Fibroblast of lung (primary cell): ENCODE measurements at regions not wholly inside any gene's neighbourhood (a gene's known extent, or its start where the extent isn't known, plus 50 kb on each side); places are given as distances from the start of the nearest gene placed in this dataset.

Source experiments
- DNase-seq, 2 donors: peaks; one replicate each; pipeline versions ENCODE4 v3.0.0 to v3.0.0-alpha.2; 2010; ENCODE audit warnings: low read depth in 2 of 2
- H2AFZ ChIP-seq: 2 replicates; pipeline ENCODE4 v1.5.1; 2012; ENCODE audit warnings: low read length, control low read depth, inconsistent platforms
- H3K27ac ChIP-seq: 2 replicates; pipeline ENCODE4 v1.5.1; 2011; ENCODE audit warnings: low read length, control low read depth; ENCODE audit not compliant: insufficient read depth
- H3K27me3 ChIP-seq: 2 replicates; pipeline ENCODE4 v1.5.1; 2011; ENCODE audit warnings: mild to moderate bottlenecking, low read length; ENCODE audit not compliant: control insufficient read depth, insufficient read depth
- H3K36me3 ChIP-seq: 2 replicates; pipeline ENCODE4 v1.5.1; 2011; ENCODE audit warnings: low read length; ENCODE audit not compliant: control insufficient read depth, insufficient read depth
- H3K4me1 ChIP-seq: 2 replicates; pipeline ENCODE4 v1.5.1; 2011; ENCODE audit warnings: low read length; ENCODE audit not compliant: control insufficient read depth, insufficient read depth; ENCODE audit errors: extremely low read depth
- H3K4me2 ChIP-seq: 2 replicates; pipeline ENCODE4 v1.5.1; 2011; ENCODE audit warnings: low read length, control low read depth; ENCODE audit not compliant: insufficient read depth; ENCODE audit errors: extremely low read depth
- H3K4me3 ChIP-seq, 4 experiments: fragments of 200-600 bp in 1 of 4; sonication (generic) in 1 of 4; replicated peaks in 1 of 4; 2 replicates each; pipeline ENCODE4 v1.5.1; 2011 to 2016; ENCODE audit warnings: low read length in 4 of 4, low read depth in 3 of 4, mild to moderate bottlenecking in 3 of 4, control low read depth in 2 of 4, inconsistent platforms in 1 of 4, mixed read lengths in 1 of 4; ENCODE audit not compliant: insufficient read depth in 1 of 4; ENCODE audit errors: control extremely low read depth in 1 of 4
- H3K79me2 ChIP-seq: 2 replicates; pipeline ENCODE4 v1.5.1; 2012; ENCODE audit warnings: mild to moderate bottlenecking, low read length, inconsistent platforms; ENCODE audit not compliant: control insufficient read depth, insufficient read depth
- H3K9ac ChIP-seq: 2 replicates; pipeline ENCODE4 v1.5.1; 2011; ENCODE audit warnings: mild to moderate bottlenecking, low read length, control low read depth; ENCODE audit not compliant: insufficient read depth
- H3K9me3 ChIP-seq: 2 replicates; pipeline ENCODE4 v1.5.1; 2012; ENCODE audit warnings: low read depth, low read length; ENCODE audit not compliant: control insufficient read depth, insufficient read depth
- H4K20me1 ChIP-seq: 2 replicates; pipeline ENCODE4 v1.5.1; 2011; ENCODE audit warnings: low read length; ENCODE audit not compliant: control insufficient read depth, insufficient read depth; ENCODE audit errors: extremely low read depth
- EZH2 ChIP-seq: IDR thresholded peaks from 2 replicates; pipeline ENCODE4 v1.5.1; 2012; ENCODE audit warnings: low read length, control low read depth, mild to moderate bottlenecking; ENCODE audit errors: missing control alignments
- TF ChIP-seq, protein P1 (sequence below), 2 donors: IDR thresholded peaks in 1 of 2; conservative IDR thresholded peaks in 1 of 2; 1 replicate in 1 of 2; 2 replicates in 1 of 2; pipeline ENCODE4 v1.5.1; 2011 to 2012; ENCODE audit warnings: low read length in 2 of 2, control low read depth in 1 of 2, inconsistent platforms in 1 of 2, low read depth in 1 of 2, mild to moderate bottlenecking in 1 of 2

DNA sequence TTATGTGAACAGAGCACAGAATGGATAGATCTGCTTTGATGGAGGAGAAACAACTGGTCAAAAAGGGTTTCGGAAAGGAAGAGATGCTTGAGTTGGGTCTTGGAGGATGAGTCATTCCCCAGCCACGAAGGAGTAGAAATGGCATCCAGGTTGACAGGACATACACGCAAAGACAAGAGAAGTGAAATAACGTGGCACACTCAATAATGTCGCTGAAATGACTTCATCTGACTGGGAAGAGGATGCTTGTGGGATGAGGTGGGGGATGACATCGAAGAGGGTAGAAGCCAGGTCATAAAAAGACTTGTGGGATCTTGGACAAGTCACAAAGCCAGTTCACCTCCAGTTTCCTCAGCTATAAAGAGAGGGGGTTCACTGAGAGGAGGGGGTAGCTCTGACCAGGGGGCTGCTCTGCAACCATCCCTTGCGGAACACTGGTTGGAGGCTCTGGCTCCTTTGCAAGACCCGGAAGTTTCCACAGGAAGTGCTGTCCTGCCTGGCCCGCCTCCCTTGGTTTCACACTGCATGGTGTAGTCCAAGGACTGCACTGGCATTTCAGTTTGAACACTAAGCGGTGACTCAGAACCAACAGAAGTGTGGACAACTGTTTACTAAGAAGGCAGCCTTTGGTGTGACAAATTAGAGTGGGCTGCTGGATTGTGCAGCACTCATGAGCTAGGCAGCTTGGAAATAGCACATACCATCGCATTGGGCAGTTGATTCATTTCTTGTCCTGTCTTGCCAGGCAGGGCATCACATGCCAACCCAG, 189.9 kb upstream of the ADO start:
- Histone ChIP-seq H3K9me3 (no peaks in the 10 kb centered on the region), H3K79me2 (no peaks in the 10 kb centered on the region), H3K36me3 (no peaks in the 10 kb centered on the region), H3K27me3 (no peaks in the 10 kb centered on the region), H3K4me2 (no peak overlapping the region), H3K4me3 (no peak overlapping the region), H2AFZ (no peak overlapping the region), H4K20me1 (no peaks in the 10 kb centered on the region), H3K27ac (no peak overlapping the region), H3K9ac (no peak overlapping the region), H3K4me1 (peaks cover 5% of the 10 kb centered on the region)
- peak; percentile 31 to 86 for DNase-seq
- TF ChIP-seq, protein P1, sequence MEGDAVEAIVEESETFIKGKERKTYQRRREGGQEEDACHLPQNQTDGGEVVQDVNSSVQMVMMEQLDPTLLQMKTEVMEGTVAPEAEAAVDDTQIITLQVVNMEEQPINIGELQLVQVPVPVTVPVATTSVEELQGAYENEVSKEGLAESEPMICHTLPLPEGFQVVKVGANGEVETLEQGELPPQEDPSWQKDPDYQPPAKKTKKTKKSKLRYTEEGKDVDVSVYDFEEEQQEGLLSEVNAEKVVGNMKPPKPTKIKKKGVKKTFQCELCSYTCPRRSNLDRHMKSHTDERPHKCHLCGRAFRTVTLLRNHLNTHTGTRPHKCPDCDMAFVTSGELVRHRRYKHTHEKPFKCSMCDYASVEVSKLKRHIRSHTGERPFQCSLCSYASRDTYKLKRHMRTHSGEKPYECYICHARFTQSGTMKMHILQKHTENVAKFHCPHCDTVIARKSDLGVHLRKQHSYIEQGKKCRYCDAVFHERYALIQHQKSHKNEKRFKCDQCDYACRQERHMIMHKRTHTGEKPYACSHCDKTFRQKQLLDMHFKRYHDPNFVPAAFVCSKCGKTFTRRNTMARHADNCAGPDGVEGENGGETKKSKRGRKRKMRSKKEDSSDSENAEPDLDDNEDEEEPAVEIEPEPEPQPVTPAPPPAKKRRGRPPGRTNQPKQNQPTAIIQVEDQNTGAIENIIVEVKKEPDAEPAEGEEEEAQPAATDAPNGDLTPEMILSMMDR (conservative IDR thresholded peaks at IDR 0.05 in 1 of 2, IDR thresholded peaks at IDR 0.05 in 1 of 2; ENCODE audit: low read depth in 1 of 2, low read length in 2 of 2), result no peak
- TF ChIP-seq EZH2, result no peak

DNA sequence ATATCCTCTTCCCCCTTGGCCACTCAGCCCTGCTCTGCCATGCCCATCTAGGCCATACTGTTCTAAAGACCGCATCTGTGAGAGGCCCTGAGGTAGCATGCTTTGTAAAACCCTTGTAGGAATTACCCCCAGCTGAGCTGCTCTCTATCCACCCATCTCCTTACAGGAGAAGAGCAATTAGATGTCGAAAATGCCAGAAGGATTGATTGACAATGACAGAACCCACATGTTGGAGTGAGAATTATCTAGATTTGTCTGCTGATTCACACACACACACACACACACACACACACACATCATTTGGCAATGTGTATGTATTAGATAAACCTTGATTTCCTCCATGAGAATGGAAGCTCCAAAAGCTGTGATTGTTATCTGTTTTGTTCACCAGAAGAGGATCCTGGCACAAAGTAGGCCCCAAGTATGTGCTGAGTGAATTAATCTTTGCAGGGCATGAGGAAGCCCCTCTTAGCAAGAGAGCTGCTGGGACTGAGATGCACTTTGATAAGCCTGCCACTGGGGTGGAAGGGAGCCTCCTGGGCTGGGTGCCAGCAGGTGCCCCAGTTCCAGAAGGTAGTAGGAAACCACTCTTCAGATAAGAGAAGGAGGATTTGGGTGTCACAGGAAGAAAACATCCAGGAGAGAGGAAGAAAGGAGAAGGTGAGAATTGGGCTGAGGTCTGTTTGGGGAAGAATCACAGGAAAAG, 187.5 kb upstream of the ADO start:
- no peaks in the 10 kb centered on the region for H3K9me3 ChIP-seq
- no peak overlapping the region for H2AFZ ChIP-seq
- H3K4me3 ChIP-seq, result no peak overlapping the region
- H4K20me1 ChIP-seq, result no peaks in the 10 kb centered on the region
- H3K4me2 ChIP-seq, result no peak overlapping the region
- DNase-seq, result no peak
- peaks cover 5% of the 10 kb centered on the region for H3K4me1 ChIP-seq
- H3K36me3 ChIP-seq, result no peaks in the 10 kb centered on the region
- TF ChIP-seq, protein P1 (conservative IDR thresholded peaks at IDR 0.05 in 1 of 2, IDR thresholded peaks at IDR 0.05 in 1 of 2; ENCODE audit: low read depth in 1 of 2, low read length in 2 of 2), result no peak
- no peak for TF ChIP-seq EZH2
- no peak overlapping the region for H3K27ac ChIP-seq
- no peaks in the 10 kb centered on the region for H3K79me2 ChIP-seq
- no peak overlapping the region for H3K9ac ChIP-seq
- no peaks in the 10 kb centered on the region for H3K27me3 ChIP-seq

DNA sequence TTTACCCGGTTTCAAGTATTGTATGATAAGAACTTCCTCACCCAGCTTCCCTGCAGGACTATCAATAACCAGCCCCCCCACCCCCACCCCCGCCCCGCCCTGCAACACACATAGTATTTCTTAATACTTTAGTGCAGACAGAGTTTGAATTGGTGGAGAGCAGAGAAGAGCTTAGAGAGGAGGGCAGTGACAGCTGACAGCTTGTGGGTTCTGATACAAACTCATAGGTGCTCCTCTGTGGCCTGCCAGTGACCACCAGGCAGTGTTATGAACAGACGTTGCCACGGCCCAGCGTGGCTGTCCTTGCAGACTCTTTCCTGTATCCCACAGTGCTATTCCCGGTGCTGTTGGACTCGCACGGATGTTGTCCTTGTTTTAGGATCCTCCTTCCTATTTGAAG, 186.9 kb upstream of the ADO start:
- Histone ChIP-seq H2AFZ (no peak overlapping the region), H3K36me3 (no peaks in the 10 kb centered on the region), H3K27ac (no peak overlapping the region), H3K79me2 (no peaks in the 10 kb centered on the region), H3K4me2 (no peak overlapping the region), H3K9ac (no peak overlapping the region), H3K4me3 (no peak overlapping the region), H3K4me1 (peaks cover 5% of the 10 kb centered on the region), H3K9me3 (no peaks in the 10 kb centered on the region), H3K27me3 (no peaks in the 10 kb centered on the region), H4K20me1 (no peaks in the 10 kb centered on the region)
- TF ChIP-seq, protein P1 (conservative IDR thresholded peaks at IDR 0.05 in 1 of 2, IDR thresholded peaks at IDR 0.05 in 1 of 2; ENCODE audit: low read depth in 1 of 2, low read length in 2 of 2), result no peak
- no peak for TF ChIP-seq EZH2
- no peak for DNase-seq
